Pulmonary artery endothelial cell (primary cell): ENCODE measurements at regions not wholly inside any gene's neighbourhood (a gene's known extent, or its start where the extent isn't known, plus 50 kb on each side); places are given as distances from the start of the nearest gene placed in this dataset.

ENCODE experiments used
- DNase-seq: peaks from one replicate; pipeline ENCODE4 v3.0.0-alpha.2; 2011; ENCODE audit warnings: low read depth, low spot score

GRCh38 chr14:101025131-101025530, 121.6 kb upstream of the RTL1 start:
- no peak for DNase-seq

GRCh38 chr14:101025696-101026095, 122.2 kb upstream of the RTL1 start:
- no peak for DNase-seq

GRCh38 chr14:101026341-101026740, 122.8 kb upstream of the RTL1 start:
- no peak for DNase-seq

- no peak for DNase-seq
These were observed 123.8 kb upstream of the RTL1 start for GRCh38 chr14:101027291-101027690.

GRCh38 chr14:101027966-101028365, 124.4 kb upstream of the RTL1 start:
- no peak for DNase-seq

- DNase-seq = no peak
These were observed 125.6 kb upstream of the RTL1 start for GRCh38 chr14:101028971-101029667.

- no peak for DNase-seq
These were observed 126.3 kb upstream of the RTL1 start for GRCh38 chr14:101029668-101030290.

GRCh38 chr14:101030586-101030985, 127.1 kb upstream of the RTL1 start:
- DNase-seq = no peak

GRCh38 chr14:101031186-101031585, 127.7 kb upstream of the RTL1 start:
- DNase-seq = no peak

- no peak for DNase-seq
These were observed 128.2 kb upstream of the RTL1 start for GRCh38 chr14:101031721-101032120.

- DNase-seq = no peak
These were observed 128.9 kb upstream of the RTL1 start for GRCh38 chr14:101032433-101032832.

GRCh38 chr14:101033006-101033405, 129.5 kb upstream of the RTL1 start:
- DNase-seq = no peak

- DNase-seq = no peak
These were observed 130.1 kb upstream of the RTL1 start for GRCh38 chr14:101033446-101034165.

GRCh38 chr14:101034986-101035385, 131.5 kb upstream of the RTL1 start:
- no peak for DNase-seq

- no peak for DNase-seq
These were observed 132.1 kb upstream of the RTL1 start for GRCh38 chr14:101035466-101036225.

- no peak for DNase-seq
These were observed 133.7 kb upstream of the RTL1 start for GRCh38 chr14:101037021-101037817.

GRCh38 chr14:101039031-101039754, 135.7 kb upstream of the RTL1 start:
- DNase-seq = no peak

- DNase-seq = no peak
These were observed 136.2 kb upstream of the RTL1 start for GRCh38 chr14:101039755-101040138.

- no peak for DNase-seq
These were observed 137.3 kb upstream of the RTL1 start for GRCh38 chr14:101040538-101041442.
